Activated T-helper 1 cell treated with anti-CD3 and anti-CD28 coated beads, Interleukin-12 subunit alpha, Interleukin-12 subunit beta, Interleukin-2, Interleukin-4 antibody, amounts not matched to agents 30 ng/mL and 10 ng/mL and 1 ng/mL, durations not matched to agents 14 hours and 24 hours and 36 hours (primary cell): ENCODE measurements at regions not wholly inside any gene's neighbourhood (a gene's known extent, or its start where the extent isn't known, plus 50 kb on each side); places are given as distances from the start of the nearest gene placed in this dataset.

Experiments
- DNase-seq: peaks from one replicate; pipeline ENCODE4 v3.0.0; 2021; ENCODE audit warnings: low spot score
- H3K27ac Mint-ChIP-seq: one replicate; pipeline ENCODE4 v1.8.0; 2021; ENCODE audit warnings: mild to moderate bottlenecking, mixed read lengths
- H3K27me3 Mint-ChIP-seq: one replicate; pipeline ENCODE4 v1.8.0; 2022; ENCODE audit warnings: mild to moderate bottlenecking, moderate library complexity, mixed read lengths; ENCODE audit not compliant: insufficient read depth
- H3K36me3 Mint-ChIP-seq: one replicate; pipeline ENCODE4 v1.8.0; 2021; ENCODE audit warnings: low read depth, mixed read lengths
- H3K4me1 Mint-ChIP-seq: one replicate; pipeline ENCODE4 v1.8.0; 2021; ENCODE audit warnings: low read depth, mixed read lengths
- H3K4me3 Mint-ChIP-seq: one replicate; pipeline ENCODE4 v1.8.0; 2021; ENCODE audit warnings: mild to moderate bottlenecking, moderate library complexity, mixed read lengths
- H3K9me3 Mint-ChIP-seq: one replicate; pipeline ENCODE4 v1.8.0; 2021; ENCODE audit warnings: mixed read lengths
- intact Hi-C: fragments of 100-400 bp; cut with micrococcal nuclease; formaldehyde crosslinking; loops from one replicate; pipeline ENCODE4 v1.15.1; 2024

DNA sequence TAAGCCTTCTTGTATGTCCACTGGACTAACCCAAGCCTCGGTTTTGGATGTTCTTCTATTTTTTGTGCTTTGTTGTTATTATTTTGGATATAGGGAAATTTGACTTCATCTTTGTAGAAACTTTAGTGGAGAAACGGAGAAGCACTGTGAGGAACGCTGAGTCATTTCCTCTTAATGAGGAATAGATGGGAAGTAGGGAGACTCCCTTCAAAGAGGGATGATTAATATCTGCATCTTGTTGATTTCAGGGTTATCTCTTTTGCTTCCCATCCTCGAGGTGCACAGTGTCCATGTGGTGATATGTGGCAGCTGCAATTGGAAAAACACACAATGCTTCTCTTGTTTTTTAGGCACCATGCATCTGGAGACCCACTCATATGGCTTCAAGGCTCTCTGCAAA lies 1147.9 kb downstream of the NLGN4X start:
- H3K9me3 Mint-ChIP-seq: peaks cover 4% of the 10 kb centered on the region
- H3K4me3 Mint-ChIP-seq: no peak overlapping the region
- H3K27ac Mint-ChIP-seq: no peak overlapping the region
- H3K36me3 Mint-ChIP-seq: no peaks in the 10 kb centered on the region
- H3K4me1 Mint-ChIP-seq: no peaks in the 10 kb centered on the region
- no peak for DNase-seq
- H3K27me3 Mint-ChIP-seq: no peaks in the 10 kb centered on the region
- intact Hi-C loops: no loop called here

DNA sequence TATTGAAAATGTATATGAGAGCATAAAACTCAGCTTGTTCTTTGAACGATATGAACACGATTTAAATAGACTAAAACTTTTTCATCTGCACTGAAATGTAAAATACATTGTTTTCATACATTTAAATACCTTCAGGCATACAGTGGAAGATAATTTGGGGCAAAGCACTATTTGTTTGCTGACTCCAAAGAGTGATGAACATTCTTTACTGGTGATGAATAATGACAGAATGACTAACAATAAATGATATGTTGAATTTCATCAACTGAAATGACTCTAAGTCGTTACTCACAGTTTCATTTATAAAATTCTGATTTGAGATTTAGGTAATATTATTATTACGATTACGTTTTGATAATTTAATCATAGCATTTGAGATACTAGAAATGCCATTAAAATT lies 1160.1 kb downstream of the NLGN4X start:
- intact Hi-C loops: no loop called here
- no peak overlapping the region for H3K4me3 Mint-ChIP-seq
- H3K4me1 Mint-ChIP-seq: no peaks in the 10 kb centered on the region
- no peaks in the 10 kb centered on the region for H3K36me3 Mint-ChIP-seq
- no peak for DNase-seq
- no peak overlapping the region for H3K27ac Mint-ChIP-seq
- no peaks in the 10 kb centered on the region for H3K27me3 Mint-ChIP-seq
- no peaks in the 10 kb centered on the region for H3K9me3 Mint-ChIP-seq

- H3K36me3 Mint-ChIP-seq: no peaks in the 10 kb centered on the region
- intact Hi-C loops: no loop called here
- no peaks in the 10 kb centered on the region for H3K4me1 Mint-ChIP-seq
- DNase-seq: no peak
- no peaks in the 10 kb centered on the region for H3K27me3 Mint-ChIP-seq
- no peak overlapping the region for H3K27ac Mint-ChIP-seq
- no peak overlapping the region for H3K4me3 Mint-ChIP-seq
- H3K9me3 Mint-ChIP-seq: peaks cover 7% of the 10 kb centered on the region
Measured at GRCh38 chrX:5057786-5058185, 1170.9 kb downstream of the NLGN4X start.

DNA sequence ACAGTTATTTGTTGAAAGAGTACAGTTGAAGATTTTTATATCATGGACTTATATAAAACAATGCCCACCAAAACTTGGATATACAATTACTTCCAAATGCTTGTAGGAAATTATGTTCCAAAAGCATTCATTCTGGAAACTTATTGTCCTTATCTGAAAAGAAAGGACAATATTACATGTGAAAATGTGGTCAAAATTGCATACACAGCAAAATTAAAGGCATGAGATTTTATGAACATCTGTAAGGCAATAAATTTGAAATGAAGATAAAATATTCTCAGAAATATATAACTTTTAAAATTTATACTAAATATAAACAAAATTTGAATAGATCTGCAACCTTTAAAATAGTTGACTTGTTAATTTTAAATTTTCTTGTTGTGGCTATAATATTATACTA lies 1173.8 kb downstream of the NLGN4X start:
- no peak for DNase-seq
- Mint-ChIP-seq H3K36me3 (no peaks in the 10 kb centered on the region), H3K4me3 (no peak overlapping the region), H3K27ac (no peak overlapping the region), H3K27me3 (no peaks in the 10 kb centered on the region), H3K9me3 (peaks cover 7% of the 10 kb centered on the region), H3K4me1 (no peaks in the 10 kb centered on the region)
- intact Hi-C loops: no loop called here

- Mint-ChIP-seq H3K27me3 (no peaks in the 10 kb centered on the region), H3K9me3 (peaks cover 7% of the 10 kb centered on the region), H3K4me1 (no peaks in the 10 kb centered on the region), H3K36me3 (no peaks in the 10 kb centered on the region), H3K27ac (no peak overlapping the region), H3K4me3 (no peak overlapping the region)
- DNase-seq: no peak
- intact Hi-C loops: no loop called here
Measured at GRCh38 chrX:5051831-5052491, 1176.7 kb downstream of the NLGN4X start.

GRCh38 chrX:5042563-5042962 lies 1186.1 kb downstream of the NLGN4X start:
- Mint-ChIP-seq H3K9me3 (peaks cover 4% of the 10 kb centered on the region), H3K27ac (no peak overlapping the region), H3K4me3 (no peak overlapping the region), H3K36me3 (no peaks in the 10 kb centered on the region), H3K27me3 (no peaks in the 10 kb centered on the region), H3K4me1 (no peaks in the 10 kb centered on the region)
- DNase-seq: no peak
- intact Hi-C loops: no loop called here

- intact Hi-C loops: no loop called here
- no peak for DNase-seq
- Mint-ChIP-seq H3K9me3 (peaks cover 3% of the 10 kb centered on the region), H3K4me1 (no peaks in the 10 kb centered on the region), H3K4me3 (no peak overlapping the region), H3K27ac (no peak overlapping the region), H3K27me3 (no peaks in the 10 kb centered on the region), H3K36me3 (no peaks in the 10 kb centered on the region)
Measured at GRCh38 chrX:5031792-5032191, 1196.9 kb downstream of the NLGN4X start.

GRCh38 chrX:5015451-5015850 lies 1213.2 kb downstream of the NLGN4X start:
- Mint-ChIP-seq H3K36me3 (no peaks in the 10 kb centered on the region), H3K27ac (no peak overlapping the region), H3K9me3 (peaks cover 4% of the 10 kb centered on the region), H3K27me3 (no peaks in the 10 kb centered on the region), H3K4me3 (no peak overlapping the region), H3K4me1 (no peaks in the 10 kb centered on the region)
- no peak for DNase-seq
- intact Hi-C loops: no loop called here

- DNase-seq: no peak
- no peak overlapping the region for H3K27ac Mint-ChIP-seq
- intact Hi-C loops: no loop called here
- no peaks in the 10 kb centered on the region for H3K9me3 Mint-ChIP-seq
- no peak overlapping the region for H3K4me3 Mint-ChIP-seq
- H3K36me3 Mint-ChIP-seq: no peaks in the 10 kb centered on the region
- no peaks in the 10 kb centered on the region for H3K27me3 Mint-ChIP-seq
- no peaks in the 10 kb centered on the region for H3K4me1 Mint-ChIP-seq
Measured at GRCh38 chrX:4994855-4995254, 1233.8 kb downstream of the NLGN4X start.

DNA sequence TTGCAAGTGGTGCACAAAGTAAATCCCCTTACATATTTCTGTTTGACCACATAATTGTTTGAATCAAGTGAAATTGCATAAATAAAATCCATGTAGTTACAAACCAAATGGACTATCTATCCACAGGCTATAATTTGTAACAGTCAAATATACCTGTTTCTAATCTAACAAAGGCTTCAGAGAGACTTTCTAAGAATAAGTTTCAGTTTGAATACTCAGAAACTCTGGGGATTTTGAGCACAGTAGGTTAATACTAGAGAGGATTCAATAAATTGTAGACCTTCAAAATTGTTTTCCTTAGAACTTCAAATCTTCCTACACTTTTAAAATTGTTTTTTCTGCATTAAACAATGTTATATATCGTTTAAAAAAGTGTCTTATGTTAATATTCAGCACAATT lies 1250.1 kb downstream of the NLGN4X start:
- H3K4me1 Mint-ChIP-seq: no peaks in the 10 kb centered on the region
- no peak for DNase-seq
- no peak overlapping the region for H3K4me3 Mint-ChIP-seq
- peaks cover 3% of the 10 kb centered on the region for H3K27me3 Mint-ChIP-seq
- intact Hi-C loops: no loop called here
- no peaks in the 10 kb centered on the region for H3K9me3 Mint-ChIP-seq
- H3K27ac Mint-ChIP-seq: no peak overlapping the region
- H3K36me3 Mint-ChIP-seq: no peaks in the 10 kb centered on the region

GRCh38 chrX:4971646-4972045 lies 1257.0 kb downstream of the NLGN4X start:
- intact Hi-C loops: no loop called here
- no peaks in the 10 kb centered on the region for H3K36me3 Mint-ChIP-seq
- H3K4me3 Mint-ChIP-seq: no peak overlapping the region
- H3K4me1 Mint-ChIP-seq: no peaks in the 10 kb centered on the region
- DNase-seq: no peak
- peaks cover 5% of the 10 kb centered on the region for H3K9me3 Mint-ChIP-seq
- H3K27ac Mint-ChIP-seq: no peak overlapping the region
- no peaks in the 10 kb centered on the region for H3K27me3 Mint-ChIP-seq

GRCh38 chrX:4964112-4964511 lies 1250.7 kb upstream of the PRKX start:
- DNase-seq: no peak
- no peak overlapping the region for H3K4me3 Mint-ChIP-seq
- H3K36me3 Mint-ChIP-seq: no peaks in the 10 kb centered on the region
- H3K27ac Mint-ChIP-seq: no peak overlapping the region
- intact Hi-C loops: no loop called here
- peaks cover 5% of the 10 kb centered on the region for H3K9me3 Mint-ChIP-seq
- H3K27me3 Mint-ChIP-seq: no peaks in the 10 kb centered on the region
- H3K4me1 Mint-ChIP-seq: no peaks in the 10 kb centered on the region

DNA sequence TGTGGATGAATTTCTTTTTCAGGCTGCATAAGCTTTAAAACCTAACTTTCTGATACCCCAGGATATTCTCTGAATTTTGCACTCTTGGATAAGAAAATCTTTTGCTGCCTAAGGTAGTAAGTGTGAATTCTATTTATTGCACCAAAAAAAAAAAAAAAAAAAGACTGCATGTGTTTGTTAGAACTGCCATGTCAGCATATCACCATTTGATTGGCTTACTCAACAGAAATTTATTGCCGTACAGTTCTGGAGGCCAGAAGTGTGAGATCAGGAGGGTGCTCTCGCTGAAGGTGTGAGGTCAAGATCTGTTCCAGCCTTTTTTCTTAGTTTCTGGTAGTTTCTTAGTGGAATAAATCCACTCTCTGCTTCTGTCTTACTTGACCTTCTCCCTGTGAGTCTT lies 1250.0 kb upstream of the PRKX start:
- intact Hi-C loops: no loop called here
- H3K36me3 Mint-ChIP-seq: no peaks in the 10 kb centered on the region
- no peaks in the 10 kb centered on the region for H3K4me1 Mint-ChIP-seq
- no peak overlapping the region for H3K4me3 Mint-ChIP-seq
- no peaks in the 10 kb centered on the region for H3K27me3 Mint-ChIP-seq
- no peak for DNase-seq
- peaks cover 5% of the 10 kb centered on the region for H3K9me3 Mint-ChIP-seq
- H3K27ac Mint-ChIP-seq: no peak overlapping the region

- intact Hi-C loops: no loop called here
- H3K4me3 Mint-ChIP-seq: no peak overlapping the region
Measured at GRCh38 chrX:4944767-4945166, 1231.3 kb upstream of the PRKX start.

More at GRCh38 chrX:4944767-4945166, 1231.3 kb upstream of the PRKX start:
- Mint-ChIP-seq H3K27ac (no peak overlapping the region), H3K36me3 (no peaks in the 10 kb centered on the region), H3K27me3 (no peaks in the 10 kb centered on the region), H3K9me3 (no peaks in the 10 kb centered on the region), H3K4me1 (no peaks in the 10 kb centered on the region)
- no peak for DNase-seq
